ENCODE measurements at regions not wholly inside any gene's neighbourhood (a gene's known extent, or its start where the extent isn't known, plus 50 kb on each side); places are given as distances from the start of the nearest gene placed in this dataset.
A peak's percentile ranks its signal among the peaks of the same experiment; 100 is the strongest.

DNA sequence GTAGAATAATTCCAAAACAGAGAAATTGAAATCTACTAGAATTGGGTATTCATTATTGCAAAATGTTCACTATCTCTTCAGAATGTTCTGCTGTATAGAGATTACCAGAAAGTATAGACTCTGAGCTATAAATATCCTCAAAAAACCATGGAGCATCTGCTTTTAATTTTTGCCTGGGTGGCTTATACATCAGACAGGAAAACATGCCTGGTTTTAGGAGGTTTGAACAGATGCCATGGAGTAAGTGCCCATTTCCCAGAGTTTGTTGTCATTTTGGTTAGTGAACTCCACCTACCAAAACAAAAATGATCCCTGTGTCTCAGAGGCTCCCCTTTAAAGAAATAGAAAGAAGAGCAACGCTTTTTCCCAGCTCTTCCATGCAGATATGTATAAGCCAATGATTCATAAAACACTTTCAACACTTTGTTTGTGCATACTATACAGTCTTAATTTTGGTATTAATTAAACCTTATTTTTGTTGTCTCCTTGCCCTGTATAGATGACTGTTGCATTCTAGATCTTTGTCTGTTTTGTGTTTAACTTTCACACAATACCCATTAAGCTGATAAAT is 68.7 kb downstream of the MEPE start:
- Histone ChIP-seq H3K9me3 (ENCODE audit: low read depth) (no peaks in the 10 kb centered on the region), H4K20me1 (ENCODE audit: low read depth) (no peaks in the 10 kb centered on the region), H3K9ac (no peak overlapping the region), H3K4me2 (no peak overlapping the region), H3K4me1 (no peaks in the 10 kb centered on the region), H2AFZ (replicated peaks) (no peak overlapping the region), H3K4me3 (no peak overlapping the region), H3K27ac (no peak overlapping the region), H3K79me2 (ENCODE audit: low read depth) (no peaks in the 10 kb centered on the region), H3F3A (ENCODE audit: low read depth) (no peaks in the 10 kb centered on the region), H3K36me3 (no peaks in the 10 kb centered on the region), H3K27me3 (no peaks in the 10 kb centered on the region)
- no peaks in the 10 kb centered on the region for H3K4me1 Mint-ChIP-seq
- H3K27me3 Mint-ChIP-seq (ENCODE audit: insufficient read depth, low read depth): peaks cover 2% of the 10 kb centered on the region
- H3K9me3 Mint-ChIP-seq: no peaks in the 10 kb centered on the region
- no peak overlapping the region for H3K27ac Mint-ChIP-seq
- no peaks in the 10 kb centered on the region for H3K36me3 Mint-ChIP-seq
- H3K4me3 Mint-ChIP-seq: no peak overlapping the region
- TF ChIP-seq CTCF (IDR thresholded peaks at IDR 0.05): no peak
- no peak for TF ChIP-seq EZH2phosphoT487 (IDR thresholded peaks at IDR 0.05)
- no peak for TF ChIP-seq EZH2 (IDR thresholded peaks at IDR 0.05)
- DNase-seq (ENCODE audit: low spot score): no peak

DNA sequence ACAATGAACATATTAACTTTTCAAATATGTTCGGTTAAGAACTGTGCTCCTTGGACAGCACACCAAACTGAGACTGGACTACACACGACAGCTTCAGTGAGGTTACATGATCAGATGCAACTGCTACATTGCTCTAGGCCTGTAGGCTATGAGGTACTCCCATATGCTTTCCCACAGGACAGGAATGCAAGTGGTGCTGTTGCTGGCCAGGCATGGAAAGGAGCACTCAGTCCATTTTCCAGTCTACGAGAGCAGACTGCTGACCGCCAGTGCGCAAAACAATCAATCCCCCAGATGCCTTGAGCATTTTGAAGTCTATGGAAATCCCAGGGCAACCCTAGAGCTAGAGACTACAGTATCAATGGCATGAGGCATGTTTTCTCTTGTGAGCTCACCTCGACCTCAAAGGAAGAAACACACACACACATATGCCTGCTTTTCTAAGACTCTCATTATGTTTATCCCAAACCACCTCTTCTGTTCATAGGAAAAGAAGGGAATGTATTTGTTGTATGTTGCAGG is 70.8 kb upstream of the SPP1 start:
- Mint-ChIP-seq H3K36me3 (no peaks in the 10 kb centered on the region), H3K27ac (no peak overlapping the region), H3K9me3 (no peaks in the 10 kb centered on the region), H3K4me1 (no peaks in the 10 kb centered on the region), H3K4me3 (no peak overlapping the region), H3K27me3 (ENCODE audit: insufficient read depth, low read depth) (peaks cover 4% of the 10 kb centered on the region)
- DNase-seq (ENCODE audit: low spot score): no peak
- Histone ChIP-seq H4K20me1 (ENCODE audit: low read depth) (no peaks in the 10 kb centered on the region), H3K36me3 (no peaks in the 10 kb centered on the region), H3K79me2 (ENCODE audit: low read depth) (no peaks in the 10 kb centered on the region), H3F3A (ENCODE audit: low read depth) (no peaks in the 10 kb centered on the region), H3K4me1 (no peaks in the 10 kb centered on the region), H3K9ac (no peak overlapping the region), H3K4me2 (no peak overlapping the region), H3K9me3 (ENCODE audit: low read depth) (no peaks in the 10 kb centered on the region), H3K27me3 (no peaks in the 10 kb centered on the region), H3K27ac (no peak overlapping the region), H3K4me3 (no peak overlapping the region), H2AFZ (replicated peaks) (no peak overlapping the region)
- no peak for TF ChIP-seq EZH2phosphoT487 (IDR thresholded peaks at IDR 0.05)
- TF ChIP-seq CTCF (IDR thresholded peaks at IDR 0.05): no peak
- TF ChIP-seq EZH2 (IDR thresholded peaks at IDR 0.05): no peak

- no peaks in the 10 kb centered on the region for H3K79me2 ChIP-seq (ENCODE audit: low read depth)
- H4K20me1 ChIP-seq (ENCODE audit: low read depth): no peaks in the 10 kb centered on the region
- peaks cover 4% of the 10 kb centered on the region for H3F3A ChIP-seq (ENCODE audit: low read depth)
- no peak overlapping the region for H3K9ac ChIP-seq
- no peak overlapping the region for H3K4me3 ChIP-seq
- peaks cover 5% of the 10 kb centered on the region for H3K4me1 ChIP-seq
- TF ChIP-seq EZH2 (IDR thresholded peaks at IDR 0.05) (no peak), EZH2phosphoT487 (IDR thresholded peaks at IDR 0.05) (no peak)
- Mint-ChIP-seq H3K27me3 (ENCODE audit: insufficient read depth, low read depth) (peaks cover 7% of the 10 kb centered on the region), H3K27ac (no peak overlapping the region), H3K9me3 (peaks cover 4% of the 10 kb centered on the region), H3K4me3 (no peak overlapping the region), H3K36me3 (peaks cover 3% of the 10 kb centered on the region), H3K4me1 (peaks cover 18% of the 10 kb centered on the region)
- no peaks in the 10 kb centered on the region for H3K27me3 ChIP-seq
- no peak for DNase-seq (ENCODE audit: low spot score)
- H3K4me2 ChIP-seq: no peak overlapping the region
- no peak overlapping the region for H3K27ac ChIP-seq
- H2AFZ ChIP-seq (replicated peaks): no peak overlapping the region
- no peaks in the 10 kb centered on the region for H3K9me3 ChIP-seq (ENCODE audit: low read depth)
- H3K36me3 ChIP-seq: no peaks in the 10 kb centered on the region
Observed at GRCh38 chr4:87908336-87908735, 67.2 kb upstream of the SPP1 start.

DNA sequence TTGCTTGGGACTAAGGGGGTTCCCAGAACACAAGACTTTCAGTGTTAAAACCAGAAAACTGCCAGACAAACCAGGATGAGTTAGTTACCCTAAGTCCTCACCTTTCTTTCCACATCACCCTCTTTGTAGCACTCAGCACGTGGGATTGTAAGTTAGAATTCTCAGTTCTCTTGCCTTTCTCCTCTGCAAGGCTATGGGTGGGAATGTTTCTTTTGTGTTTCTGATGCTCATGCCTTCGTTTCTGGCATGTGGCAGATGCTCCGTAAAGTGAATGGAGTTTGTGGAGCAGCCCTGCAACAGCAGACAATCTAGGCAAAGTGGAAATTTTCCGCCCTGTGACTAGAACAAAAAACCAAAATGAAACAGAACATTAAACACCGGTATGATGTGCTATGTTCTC is 64.7 kb upstream of the SPP1 start:
- peaks cover 4% of the 10 kb centered on the region for H3F3A ChIP-seq (ENCODE audit: low read depth)
- Mint-ChIP-seq H3K9me3 (peaks cover 4% of the 10 kb centered on the region), H3K4me3 (no peak overlapping the region), H3K4me1 (peaks cover 18% of the 10 kb centered on the region), H3K36me3 (peaks cover 3% of the 10 kb centered on the region), H3K27ac (peak overlapping the region; percentile 51), H3K27me3 (ENCODE audit: insufficient read depth, low read depth) (peaks cover 5% of the 10 kb centered on the region)
- no peak overlapping the region for H3K9ac ChIP-seq
- no peaks in the 10 kb centered on the region for H4K20me1 ChIP-seq (ENCODE audit: low read depth)
- peak overlapping the region; percentile 48 for H2AFZ ChIP-seq (replicated peaks)
- no peaks in the 10 kb centered on the region for H3K79me2 ChIP-seq (ENCODE audit: low read depth)
- H3K9me3 ChIP-seq (ENCODE audit: low read depth): no peaks in the 10 kb centered on the region
- peaks cover 5% of the 10 kb centered on the region for H3K4me1 ChIP-seq
- H3K4me2 ChIP-seq: no peak overlapping the region
- TF ChIP-seq CTCF (IDR thresholded peaks at IDR 0.05): no peak
- TF ChIP-seq EZH2phosphoT487 (IDR thresholded peaks at IDR 0.05): no peak
- TF ChIP-seq EZH2 (IDR thresholded peaks at IDR 0.05): no peak
- no peaks in the 10 kb centered on the region for H3K27me3 ChIP-seq
- no peaks in the 10 kb centered on the region for H3K36me3 ChIP-seq
- H3K27ac ChIP-seq: no peak overlapping the region
- DNase-seq (ENCODE audit: low spot score): peak; percentile 16
- H3K4me3 ChIP-seq: no peak overlapping the region

All from neural progenitor cell (in vitro differentiated cells).